GM23338 (cell line): ENCODE measurements at regions not wholly inside any gene's neighbourhood (a gene's known extent, or its start where the extent isn't known, plus 50 kb on each side); places are given as distances from the start of the nearest gene placed in this dataset.
"Not testable (repeated sequence)": the region's sequence is repeated elsewhere in the genome, so short reads cannot be mapped to it uniquely, and the experiment has no call there.

Experiments used
- ATAC-seq: fragments of 200-7000 bp; cut with Tn5 transposase; 3 replicates; pipeline ENCODE4 v1.9.1; 2020
- DNase-seq: peaks from one replicate; pipeline ENCODE4 v3.0.0-alpha.2; 2015; ENCODE audit warnings: low spot score
- H2AFZ ChIP-seq: fragments of 200-600 bp; sonication (generic); 2 replicates; pipeline ENCODE4 v1.8.0; 2016; ENCODE audit warnings: antibody characterized with exemption, mild to moderate bottlenecking, moderate library complexity
- H3F3A ChIP-seq: fragments of 200-600 bp; sonication (generic); replicated peaks from 2 replicates; pipeline ENCODE4 v1.8.0; 2017; ENCODE audit warnings: antibody characterized with exemption, mixed run types, low read depth
- H3K27ac ChIP-seq: fragments of 200-600 bp; sonication (generic); 2 replicates; pipeline ENCODE4 v1.6.1; 2016; ENCODE audit warnings: low read depth
- H3K27me3 ChIP-seq: fragments of 200-600 bp; sonication (generic); 2 replicates; pipeline ENCODE4 v1.8.0; 2016; ENCODE audit warnings: mild to moderate bottlenecking, mixed run types, moderate library complexity; ENCODE audit not compliant: insufficient read depth
- H3K36me3 ChIP-seq: fragments of 200-600 bp; sonication (generic); 2 replicates; pipeline ENCODE4 v1.8.0; 2016; ENCODE audit warnings: mild to moderate bottlenecking; ENCODE audit not compliant: insufficient read depth
- H3K4me1 ChIP-seq: fragments of 200-600 bp; sonication (generic); 2 replicates; pipeline ENCODE4 v1.8.0; 2016; ENCODE audit warnings: mild to moderate bottlenecking, moderate library complexity; ENCODE audit not compliant: insufficient read depth
- H3K4me2 ChIP-seq: fragments of 200-600 bp; sonication (generic); 2 replicates; pipeline ENCODE4 v1.7.1; 2017; ENCODE audit warnings: mixed run types
- H3K4me3 ChIP-seq: fragments of 200-600 bp; sonication (generic); 2 replicates; pipeline ENCODE4 v1.6.1; 2016; ENCODE audit warnings: mixed run types
- H3K79me2 ChIP-seq: fragments of 200-600 bp; sonication (generic); replicated peaks from 2 replicates; pipeline ENCODE4 v1.8.0; 2017; ENCODE audit warnings: mild to moderate bottlenecking; ENCODE audit not compliant: insufficient read depth
- H3K9me2 ChIP-seq: fragments of 200-600 bp; sonication (generic); 2 replicates; pipeline ENCODE4 v1.8.0; 2017; ENCODE audit not compliant: insufficient read depth
- H4K20me1 ChIP-seq: fragments of 200-600 bp; sonication (generic); replicated peaks from 2 replicates; pipeline ENCODE4 v1.8.0; 2017; ENCODE audit warnings: mild to moderate bottlenecking; ENCODE audit not compliant: insufficient read depth
- H3K27ac Mint-ChIP-seq: 2 replicates; pipeline ENCODE4 v1.8.0; 2020; ENCODE audit warnings: inconsistent platforms, mild to moderate bottlenecking, moderate library complexity, mixed read lengths
- H3K27me3 Mint-ChIP-seq: 3 replicates; pipeline ENCODE4 v1.8.0; 2022; ENCODE audit warnings: low read depth, mild to moderate bottlenecking, moderate library complexity, mixed read lengths, inconsistent platforms; ENCODE audit not compliant: insufficient read depth, poor library complexity
- H3K36me3 Mint-ChIP-seq: 3 replicates; pipeline ENCODE4 v1.8.0; 2021; ENCODE audit warnings: low read depth, mild to moderate bottlenecking, inconsistent platforms, moderate library complexity, mixed read lengths
- H3K4me1 Mint-ChIP-seq: 3 replicates; pipeline ENCODE4 v1.8.0; 2020; ENCODE audit warnings: mild to moderate bottlenecking, inconsistent platforms, mixed read lengths
- H3K4me3 Mint-ChIP-seq: 3 replicates; pipeline ENCODE4 v1.8.0; 2021; ENCODE audit warnings: moderate library complexity, mild to moderate bottlenecking, inconsistent platforms, mixed read lengths
- H3K9me3 Mint-ChIP-seq: 3 replicates; pipeline ENCODE4 v1.8.0; 2020; ENCODE audit warnings: moderate library complexity, mild to moderate bottlenecking, inconsistent platforms, mixed read lengths
- CREB1 ChIP-seq: fragments of 250-450 bp; sonication (Bioruptor Pico); IDR thresholded peaks from 2 replicates; pipeline ENCODE4 v1.5.0; 2020; ENCODE audit warnings: low read depth, mild to moderate bottlenecking, moderate library complexity
- JUNB ChIP-seq: IDR thresholded peaks from one replicate; pipeline ENCODE4 v1.6.1; 2016; ENCODE audit warnings: antibody characterized with exemption; ENCODE audit not compliant: unreplicated experiment
- NANOG ChIP-seq: IDR thresholded peaks from 2 replicates; pipeline ENCODE4 v1.6.1; 2016; ENCODE audit warnings: antibody characterized with exemption, borderline replicate concordance
- POLR2AphosphoS5 ChIP-seq: IDR thresholded peaks from 2 replicates; pipeline ENCODE4 v1.6.1; 2016; ENCODE audit warnings: antibody characterized with exemption, low read depth
- STAT1 ChIP-seq: IDR thresholded peaks from one replicate; pipeline ENCODE4 v1.6.1; 2016; ENCODE audit warnings: antibody characterized with exemption; ENCODE audit not compliant: unreplicated experiment
- ZNF331 ChIP-seq: fragments of 250-450 bp; sonication (Bioruptor Pico); IDR thresholded peaks from 2 replicates; pipeline ENCODE4 v1.5.0; 2020; ENCODE audit warnings: low read depth, mild to moderate bottlenecking, moderate library complexity
- TF ChIP-seq, protein P1 (sequence below), 2 experiments: fragments of 200-600 bp in 1 of 2; sonication (generic) in 1 of 2; conservative IDR thresholded peaks; 2 replicates each; pipeline versions ENCODE4 v1.5.1 to v1.6.1; 2016 to 2017; ENCODE audit warnings: antibody characterized with exemption in 2 of 2, low read depth in 2 of 2, mild to moderate bottlenecking in 2 of 2, moderate library complexity in 1 of 2
- TF ChIP-seq, protein P2 (sequence below): IDR thresholded peaks from one replicate; pipeline ENCODE4 v1.6.1; 2018; ENCODE audit warnings: antibody characterized with exemption; ENCODE audit not compliant: unreplicated experiment
- TF ChIP-seq, protein P3 (sequence below): fragments of 250-450 bp; sonication (Bioruptor Pico); IDR thresholded peaks from 2 replicates; pipeline ENCODE4 v1.5.0; 2020; ENCODE audit warnings: mild to moderate bottlenecking, moderate library complexity
- TF ChIP-seq, protein P4 (sequence below): IDR thresholded peaks from 2 replicates; pipeline ENCODE4 v1.6.1; 2016; ENCODE audit warnings: antibody characterized with exemption

DNA sequence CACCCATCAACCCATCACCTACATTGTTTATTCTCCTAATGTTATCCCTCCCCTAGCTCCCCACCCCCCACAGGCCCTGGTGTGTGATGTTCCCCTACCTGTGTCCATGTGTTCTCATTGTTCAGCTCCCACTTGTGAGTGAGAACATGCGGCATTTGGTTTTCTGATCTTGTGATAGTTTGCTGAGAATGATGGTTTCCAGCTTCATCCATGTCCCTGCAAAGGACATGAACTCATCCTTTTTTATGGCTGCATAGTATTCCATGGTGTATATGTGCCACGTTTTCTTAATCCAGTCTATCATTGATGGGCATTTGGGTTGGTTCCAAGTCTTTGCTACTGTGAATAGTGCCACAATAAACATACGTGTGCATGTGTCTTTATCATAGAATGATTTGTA lies 118.1 kb upstream of the IER5L start:
- H3K27ac Mint-ChIP-seq, H3K4me3 ChIP-seq, ATAC-seq, DNase-seq, H3K9me2 ChIP-seq, H3K27ac ChIP-seq, H3K4me3 Mint-ChIP-seq, H3K4me1 ChIP-seq, H4K20me1 ChIP-seq, H3K36me3 ChIP-seq, H2AFZ ChIP-seq, H3K79me2 ChIP-seq, H3K27me3 Mint-ChIP-seq, H3K27me3 ChIP-seq, H3F3A ChIP-seq, H3K4me1 Mint-ChIP-seq, H3K36me3 Mint-ChIP-seq, H3K4me2 ChIP-seq: not testable (repeated sequence)
- peaks cover 26% of the 10 kb centered on the region; the same call in 2 of the 3 replicates for H3K9me3 Mint-ChIP-seq

DNA sequence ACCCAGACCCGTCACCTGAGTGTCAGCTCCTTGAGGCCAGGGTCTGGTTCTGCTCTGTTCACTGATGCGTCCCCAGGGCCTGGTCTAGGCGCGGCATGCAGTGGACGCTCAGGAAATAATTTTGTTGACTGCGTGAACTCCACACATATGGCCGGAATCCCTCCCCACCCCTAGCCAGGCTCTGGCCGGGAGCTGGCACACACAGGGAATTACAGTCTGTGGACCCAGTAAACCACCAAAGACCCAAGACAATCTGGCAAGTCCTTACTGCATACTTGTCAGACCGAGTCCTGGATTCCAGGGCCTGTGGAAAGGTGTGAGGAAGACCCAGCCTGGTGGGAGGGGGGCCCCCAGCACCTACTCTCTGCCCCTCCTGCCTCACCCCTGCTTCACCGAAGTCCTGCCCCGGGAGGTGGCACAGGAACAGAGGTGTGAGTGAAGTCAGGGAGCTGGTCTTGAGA lies 113.0 kb upstream of the IER5L start:
- no peak overlapping the region for H3K4me2 ChIP-seq
- H3K36me3 Mint-ChIP-seq = no peaks in the 10 kb centered on the region
- TF ChIP-seq, protein P1, sequence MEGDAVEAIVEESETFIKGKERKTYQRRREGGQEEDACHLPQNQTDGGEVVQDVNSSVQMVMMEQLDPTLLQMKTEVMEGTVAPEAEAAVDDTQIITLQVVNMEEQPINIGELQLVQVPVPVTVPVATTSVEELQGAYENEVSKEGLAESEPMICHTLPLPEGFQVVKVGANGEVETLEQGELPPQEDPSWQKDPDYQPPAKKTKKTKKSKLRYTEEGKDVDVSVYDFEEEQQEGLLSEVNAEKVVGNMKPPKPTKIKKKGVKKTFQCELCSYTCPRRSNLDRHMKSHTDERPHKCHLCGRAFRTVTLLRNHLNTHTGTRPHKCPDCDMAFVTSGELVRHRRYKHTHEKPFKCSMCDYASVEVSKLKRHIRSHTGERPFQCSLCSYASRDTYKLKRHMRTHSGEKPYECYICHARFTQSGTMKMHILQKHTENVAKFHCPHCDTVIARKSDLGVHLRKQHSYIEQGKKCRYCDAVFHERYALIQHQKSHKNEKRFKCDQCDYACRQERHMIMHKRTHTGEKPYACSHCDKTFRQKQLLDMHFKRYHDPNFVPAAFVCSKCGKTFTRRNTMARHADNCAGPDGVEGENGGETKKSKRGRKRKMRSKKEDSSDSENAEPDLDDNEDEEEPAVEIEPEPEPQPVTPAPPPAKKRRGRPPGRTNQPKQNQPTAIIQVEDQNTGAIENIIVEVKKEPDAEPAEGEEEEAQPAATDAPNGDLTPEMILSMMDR (conservative IDR thresholded peaks at IDR 0.05; ENCODE audit: low read depth in 2 of 2) = no peak
- TF ChIP-seq ZNF331 (CRISPR knock-in tag) (no peak), JUNB (no peak), CREB1 (no peak), NANOG (no peak), STAT1 (no peak), POLR2AphosphoS5 (no peak)
- TF ChIP-seq, protein P2, sequence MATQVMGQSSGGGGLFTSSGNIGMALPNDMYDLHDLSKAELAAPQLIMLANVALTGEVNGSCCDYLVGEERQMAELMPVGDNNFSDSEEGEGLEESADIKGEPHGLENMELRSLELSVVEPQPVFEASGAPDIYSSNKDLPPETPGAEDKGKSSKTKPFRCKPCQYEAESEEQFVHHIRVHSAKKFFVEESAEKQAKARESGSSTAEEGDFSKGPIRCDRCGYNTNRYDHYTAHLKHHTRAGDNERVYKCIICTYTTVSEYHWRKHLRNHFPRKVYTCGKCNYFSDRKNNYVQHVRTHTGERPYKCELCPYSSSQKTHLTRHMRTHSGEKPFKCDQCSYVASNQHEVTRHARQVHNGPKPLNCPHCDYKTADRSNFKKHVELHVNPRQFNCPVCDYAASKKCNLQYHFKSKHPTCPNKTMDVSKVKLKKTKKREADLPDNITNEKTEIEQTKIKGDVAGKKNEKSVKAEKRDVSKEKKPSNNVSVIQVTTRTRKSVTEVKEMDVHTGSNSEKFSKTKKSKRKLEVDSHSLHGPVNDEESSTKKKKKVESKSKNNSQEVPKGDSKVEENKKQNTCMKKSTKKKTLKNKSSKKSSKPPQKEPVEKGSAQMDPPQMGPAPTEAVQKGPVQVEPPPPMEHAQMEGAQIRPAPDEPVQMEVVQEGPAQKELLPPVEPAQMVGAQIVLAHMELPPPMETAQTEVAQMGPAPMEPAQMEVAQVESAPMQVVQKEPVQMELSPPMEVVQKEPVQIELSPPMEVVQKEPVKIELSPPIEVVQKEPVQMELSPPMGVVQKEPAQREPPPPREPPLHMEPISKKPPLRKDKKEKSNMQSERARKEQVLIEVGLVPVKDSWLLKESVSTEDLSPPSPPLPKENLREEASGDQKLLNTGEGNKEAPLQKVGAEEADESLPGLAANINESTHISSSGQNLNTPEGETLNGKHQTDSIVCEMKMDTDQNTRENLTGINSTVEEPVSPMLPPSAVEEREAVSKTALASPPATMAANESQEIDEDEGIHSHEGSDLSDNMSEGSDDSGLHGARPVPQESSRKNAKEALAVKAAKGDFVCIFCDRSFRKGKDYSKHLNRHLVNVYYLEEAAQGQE = no peak
- TF ChIP-seq, protein P3, sequence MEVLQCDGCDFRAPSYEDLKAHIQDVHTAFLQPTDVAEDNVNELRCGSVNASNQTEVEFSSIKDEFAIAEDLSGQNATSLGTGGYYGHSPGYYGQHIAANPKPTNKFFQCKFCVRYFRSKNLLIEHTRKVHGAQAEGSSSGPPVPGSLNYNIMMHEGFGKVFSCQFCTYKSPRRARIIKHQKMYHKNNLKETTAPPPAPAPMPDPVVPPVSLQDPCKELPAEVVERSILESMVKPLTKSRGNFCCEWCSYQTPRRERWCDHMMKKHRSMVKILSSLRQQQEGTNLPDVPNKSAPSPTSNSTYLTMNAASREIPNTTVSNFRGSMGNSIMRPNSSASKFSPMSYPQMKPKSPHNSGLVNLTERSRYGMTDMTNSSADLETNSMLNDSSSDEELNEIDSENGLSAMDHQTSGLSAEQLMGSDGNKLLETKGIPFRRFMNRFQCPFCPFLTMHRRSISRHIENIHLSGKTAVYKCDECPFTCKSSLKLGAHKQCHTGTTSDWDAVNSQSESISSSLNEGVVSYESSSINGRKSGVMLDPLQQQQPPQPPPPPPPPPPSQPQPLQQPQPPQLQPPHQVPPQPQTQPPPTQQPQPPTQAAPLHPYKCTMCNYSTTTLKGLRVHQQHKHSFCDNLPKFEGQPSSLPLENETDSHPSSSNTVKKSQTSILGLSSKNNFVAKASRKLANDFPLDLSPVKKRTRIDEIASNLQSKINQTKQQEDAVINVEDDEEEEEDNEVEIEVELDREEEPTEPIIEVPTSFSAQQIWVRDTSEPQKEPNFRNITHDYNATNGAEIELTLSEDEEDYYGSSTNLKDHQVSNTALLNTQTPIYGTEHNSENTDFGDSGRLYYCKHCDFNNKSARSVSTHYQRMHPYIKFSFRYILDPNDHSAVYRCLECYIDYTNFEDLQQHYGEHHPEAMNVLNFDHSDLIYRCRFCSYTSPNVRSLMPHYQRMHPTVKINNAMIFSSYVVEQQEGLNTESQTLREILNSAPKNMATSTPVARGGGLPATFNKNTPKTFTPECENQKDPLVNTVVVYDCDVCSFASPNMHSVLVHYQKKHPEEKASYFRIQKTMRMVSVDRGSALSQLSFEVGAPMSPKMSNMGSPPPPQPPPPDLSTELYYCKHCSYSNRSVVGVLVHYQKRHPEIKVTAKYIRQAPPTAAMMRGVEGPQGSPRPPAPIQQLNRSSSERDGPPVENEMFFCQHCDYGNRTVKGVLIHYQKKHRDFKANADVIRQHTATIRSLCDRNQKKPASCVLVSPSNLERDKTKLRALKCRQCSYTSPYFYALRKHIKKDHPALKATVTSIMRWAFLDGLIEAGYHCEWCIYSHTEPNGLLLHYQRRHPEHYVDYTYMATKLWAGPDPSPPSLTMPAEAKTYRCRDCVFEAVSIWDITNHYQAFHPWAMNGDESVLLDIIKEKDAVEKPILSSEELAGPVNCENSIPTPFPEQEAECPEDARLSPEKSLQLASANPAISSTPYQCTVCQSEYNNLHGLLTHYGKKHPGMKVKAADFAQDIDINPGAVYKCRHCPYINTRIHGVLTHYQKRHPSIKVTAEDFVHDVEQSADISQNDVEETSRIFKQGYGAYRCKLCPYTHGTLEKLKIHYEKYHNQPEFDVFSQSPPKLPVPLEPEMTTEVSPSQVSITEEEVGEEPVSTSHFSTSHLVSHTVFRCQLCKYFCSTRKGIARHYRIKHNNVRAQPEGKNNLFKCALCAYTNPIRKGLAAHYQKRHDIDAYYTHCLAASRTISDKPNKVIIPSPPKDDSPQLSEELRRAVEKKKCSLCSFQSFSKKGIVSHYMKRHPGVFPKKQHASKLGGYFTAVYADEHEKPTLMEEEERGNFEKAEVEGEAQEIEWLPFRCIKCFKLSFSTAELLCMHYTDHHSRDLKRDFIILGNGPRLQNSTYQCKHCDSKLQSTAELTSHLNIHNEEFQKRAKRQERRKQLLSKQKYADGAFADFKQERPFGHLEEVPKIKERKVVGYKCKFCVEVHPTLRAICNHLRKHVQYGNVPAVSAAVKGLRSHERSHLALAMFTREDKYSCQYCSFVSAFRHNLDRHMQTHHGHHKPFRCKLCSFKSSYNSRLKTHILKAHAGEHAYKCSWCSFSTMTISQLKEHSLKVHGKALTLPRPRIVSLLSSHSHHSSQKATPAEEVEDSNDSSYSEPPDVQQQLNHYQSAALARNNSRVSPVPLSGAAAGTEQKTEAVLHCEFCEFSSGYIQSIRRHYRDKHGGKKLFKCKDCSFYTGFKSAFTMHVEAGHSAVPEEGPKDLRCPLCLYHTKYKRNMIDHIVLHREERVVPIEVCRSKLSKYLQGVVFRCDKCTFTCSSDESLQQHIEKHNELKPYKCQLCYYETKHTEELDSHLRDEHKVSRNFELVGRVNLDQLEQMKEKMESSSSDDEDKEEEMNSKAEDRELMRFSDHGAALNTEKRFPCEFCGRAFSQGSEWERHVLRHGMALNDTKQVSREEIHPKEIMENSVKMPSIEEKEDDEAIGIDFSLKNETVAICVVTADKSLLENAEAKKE (CRISPR knock-in tag) = no peak
- TF ChIP-seq, protein P4, sequence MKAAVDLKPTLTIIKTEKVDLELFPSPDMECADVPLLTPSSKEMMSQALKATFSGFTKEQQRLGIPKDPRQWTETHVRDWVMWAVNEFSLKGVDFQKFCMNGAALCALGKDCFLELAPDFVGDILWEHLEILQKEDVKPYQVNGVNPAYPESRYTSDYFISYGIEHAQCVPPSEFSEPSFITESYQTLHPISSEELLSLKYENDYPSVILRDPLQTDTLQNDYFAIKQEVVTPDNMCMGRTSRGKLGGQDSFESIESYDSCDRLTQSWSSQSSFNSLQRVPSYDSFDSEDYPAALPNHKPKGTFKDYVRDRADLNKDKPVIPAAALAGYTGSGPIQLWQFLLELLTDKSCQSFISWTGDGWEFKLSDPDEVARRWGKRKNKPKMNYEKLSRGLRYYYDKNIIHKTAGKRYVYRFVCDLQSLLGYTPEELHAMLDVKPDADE = no peak

More for the DNA sequence above, 113.0 kb upstream of the IER5L start:
- no peaks in the 10 kb centered on the region for H3F3A ChIP-seq
- H3K4me1 ChIP-seq = peaks cover 6% of the 10 kb centered on the region; the same call in 1 of the 2 replicates
- H3K27me3 Mint-ChIP-seq = peaks cover 3% of the 10 kb centered on the region
- H3K27ac Mint-ChIP-seq = no peak overlapping the region
- no peak overlapping the region for H3K4me3 ChIP-seq
- no peaks in the 10 kb centered on the region for H3K79me2 ChIP-seq
- no peak for DNase-seq
- peaks cover 12% of the 10 kb centered on the region; the same call in 2 of the 3 replicates for H3K9me3 Mint-ChIP-seq
- H3K27ac ChIP-seq = no peak overlapping the region
- no peak for ATAC-seq
- H3K4me3 Mint-ChIP-seq = no peak overlapping the region
- no peaks in the 10 kb centered on the region for H3K36me3 ChIP-seq
- peaks cover 25% of the 10 kb centered on the region for H3K4me1 Mint-ChIP-seq
- no peaks in the 10 kb centered on the region for H3K27me3 ChIP-seq
- no peaks in the 10 kb centered on the region for H4K20me1 ChIP-seq
- H3K9me2 ChIP-seq = no peaks in the 10 kb centered on the region
- H2AFZ ChIP-seq = no peak overlapping the region
